ENCODE measurements at regions not wholly inside any gene's neighbourhood (a gene's known extent, or its start where the extent isn't known, plus 50 kb on each side); places are given as distances from the start of the nearest gene placed in this dataset.

DNA sequence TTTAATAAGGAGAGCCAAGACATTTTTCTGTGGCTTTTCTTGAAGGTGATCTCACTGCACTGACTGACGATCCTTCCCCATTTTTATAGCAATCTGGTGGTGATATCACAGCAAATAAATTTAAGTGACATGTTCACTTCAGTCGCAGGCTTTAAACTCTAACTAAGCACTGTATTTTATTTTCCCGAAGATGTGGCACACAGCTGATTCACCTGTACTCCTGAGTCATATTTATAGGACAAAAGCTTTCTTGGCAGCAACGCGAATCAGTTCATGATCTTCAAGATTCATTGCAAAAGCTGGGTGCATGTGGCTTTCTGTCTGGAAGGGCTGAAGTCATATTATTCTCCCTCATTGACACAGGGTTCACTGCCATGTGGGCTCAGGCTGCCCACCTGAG, 79.8 kb upstream of the TUNAR start:
- TF ChIP-seq, protein P1, sequence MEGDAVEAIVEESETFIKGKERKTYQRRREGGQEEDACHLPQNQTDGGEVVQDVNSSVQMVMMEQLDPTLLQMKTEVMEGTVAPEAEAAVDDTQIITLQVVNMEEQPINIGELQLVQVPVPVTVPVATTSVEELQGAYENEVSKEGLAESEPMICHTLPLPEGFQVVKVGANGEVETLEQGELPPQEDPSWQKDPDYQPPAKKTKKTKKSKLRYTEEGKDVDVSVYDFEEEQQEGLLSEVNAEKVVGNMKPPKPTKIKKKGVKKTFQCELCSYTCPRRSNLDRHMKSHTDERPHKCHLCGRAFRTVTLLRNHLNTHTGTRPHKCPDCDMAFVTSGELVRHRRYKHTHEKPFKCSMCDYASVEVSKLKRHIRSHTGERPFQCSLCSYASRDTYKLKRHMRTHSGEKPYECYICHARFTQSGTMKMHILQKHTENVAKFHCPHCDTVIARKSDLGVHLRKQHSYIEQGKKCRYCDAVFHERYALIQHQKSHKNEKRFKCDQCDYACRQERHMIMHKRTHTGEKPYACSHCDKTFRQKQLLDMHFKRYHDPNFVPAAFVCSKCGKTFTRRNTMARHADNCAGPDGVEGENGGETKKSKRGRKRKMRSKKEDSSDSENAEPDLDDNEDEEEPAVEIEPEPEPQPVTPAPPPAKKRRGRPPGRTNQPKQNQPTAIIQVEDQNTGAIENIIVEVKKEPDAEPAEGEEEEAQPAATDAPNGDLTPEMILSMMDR (IDR thresholded peaks at IDR 0.05) = no peak
- TF ChIP-seq, protein P2, sequence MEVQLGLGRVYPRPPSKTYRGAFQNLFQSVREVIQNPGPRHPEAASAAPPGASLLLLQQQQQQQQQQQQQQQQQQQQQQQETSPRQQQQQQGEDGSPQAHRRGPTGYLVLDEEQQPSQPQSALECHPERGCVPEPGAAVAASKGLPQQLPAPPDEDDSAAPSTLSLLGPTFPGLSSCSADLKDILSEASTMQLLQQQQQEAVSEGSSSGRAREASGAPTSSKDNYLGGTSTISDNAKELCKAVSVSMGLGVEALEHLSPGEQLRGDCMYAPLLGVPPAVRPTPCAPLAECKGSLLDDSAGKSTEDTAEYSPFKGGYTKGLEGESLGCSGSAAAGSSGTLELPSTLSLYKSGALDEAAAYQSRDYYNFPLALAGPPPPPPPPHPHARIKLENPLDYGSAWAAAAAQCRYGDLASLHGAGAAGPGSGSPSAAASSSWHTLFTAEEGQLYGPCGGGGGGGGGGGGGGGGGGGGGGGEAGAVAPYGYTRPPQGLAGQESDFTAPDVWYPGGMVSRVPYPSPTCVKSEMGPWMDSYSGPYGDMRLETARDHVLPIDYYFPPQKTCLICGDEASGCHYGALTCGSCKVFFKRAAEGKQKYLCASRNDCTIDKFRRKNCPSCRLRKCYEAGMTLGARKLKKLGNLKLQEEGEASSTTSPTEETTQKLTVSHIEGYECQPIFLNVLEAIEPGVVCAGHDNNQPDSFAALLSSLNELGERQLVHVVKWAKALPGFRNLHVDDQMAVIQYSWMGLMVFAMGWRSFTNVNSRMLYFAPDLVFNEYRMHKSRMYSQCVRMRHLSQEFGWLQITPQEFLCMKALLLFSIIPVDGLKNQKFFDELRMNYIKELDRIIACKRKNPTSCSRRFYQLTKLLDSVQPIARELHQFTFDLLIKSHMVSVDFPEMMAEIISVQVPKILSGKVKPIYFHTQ (CRISPR knock-in tag; IDR thresholded peaks at IDR 0.05) = no peak
- TF ChIP-seq, protein P3, sequence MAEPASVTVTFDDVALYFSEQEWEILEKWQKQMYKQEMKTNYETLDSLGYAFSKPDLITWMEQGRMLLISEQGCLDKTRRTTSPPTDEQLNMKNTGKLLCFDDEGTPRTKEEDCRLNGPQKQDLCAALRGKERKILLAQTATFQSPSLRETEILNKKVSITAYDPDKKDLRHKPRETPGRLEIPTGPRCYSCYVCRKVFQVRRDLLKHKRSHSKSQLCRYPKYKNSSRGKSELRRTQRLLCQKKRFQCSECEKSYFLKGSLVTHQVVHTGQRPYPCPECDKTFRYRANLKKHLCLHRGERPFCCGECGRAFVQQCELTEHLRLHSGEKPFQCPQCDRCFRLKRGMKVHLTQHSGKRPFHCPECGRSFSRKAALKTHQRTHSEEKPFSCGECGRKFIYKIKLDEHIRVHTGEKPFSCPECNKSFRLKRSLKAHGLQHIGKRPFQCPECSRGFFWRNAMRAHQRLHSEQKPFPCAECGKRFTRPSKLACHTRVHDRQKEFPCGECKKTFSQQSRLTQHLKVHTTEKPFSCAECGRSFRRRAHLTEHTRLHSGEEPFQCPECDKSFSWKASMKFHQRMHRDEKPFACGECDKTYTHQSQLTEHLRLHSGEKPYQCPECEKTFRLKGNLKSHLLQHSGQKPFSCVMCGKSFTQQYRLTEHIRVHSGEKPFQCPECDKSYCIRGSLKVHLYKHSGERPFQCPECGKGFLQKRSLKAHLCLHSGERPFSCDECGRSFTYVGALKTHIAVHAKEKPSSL (CRISPR knock-in tag; conservative IDR thresholded peaks at IDR 0.05) = no peak
- TF ChIP-seq, protein P4, sequence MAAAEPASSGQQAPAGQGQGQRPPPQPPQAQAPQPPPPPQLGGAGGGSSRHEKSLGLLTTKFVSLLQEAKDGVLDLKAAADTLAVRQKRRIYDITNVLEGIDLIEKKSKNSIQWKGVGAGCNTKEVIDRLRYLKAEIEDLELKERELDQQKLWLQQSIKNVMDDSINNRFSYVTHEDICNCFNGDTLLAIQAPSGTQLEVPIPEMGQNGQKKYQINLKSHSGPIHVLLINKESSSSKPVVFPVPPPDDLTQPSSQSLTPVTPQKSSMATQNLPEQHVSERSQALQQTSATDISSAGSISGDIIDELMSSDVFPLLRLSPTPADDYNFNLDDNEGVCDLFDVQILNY (CRISPR knock-in tag; IDR thresholded peaks at IDR 0.05) = no peak
- TF ChIP-seq FOXP1 (CRISPR knock-in tag; IDR thresholded peaks at IDR 0.05; ENCODE audit: borderline replicate concordance) (no peak), TEAD4 (CRISPR knock-in tag; IDR thresholded peaks at IDR 0.05) (no peak), RELA (CRISPR knock-in tag; IDR thresholded peaks at IDR 0.05; ENCODE audit: borderline replicate concordance) (no peak), FOXJ3 (CRISPR knock-in tag; IDR thresholded peaks at IDR 0.05; ENCODE audit: borderline replicate concordance) (no peak)
- TF ChIP-seq, protein P5, sequence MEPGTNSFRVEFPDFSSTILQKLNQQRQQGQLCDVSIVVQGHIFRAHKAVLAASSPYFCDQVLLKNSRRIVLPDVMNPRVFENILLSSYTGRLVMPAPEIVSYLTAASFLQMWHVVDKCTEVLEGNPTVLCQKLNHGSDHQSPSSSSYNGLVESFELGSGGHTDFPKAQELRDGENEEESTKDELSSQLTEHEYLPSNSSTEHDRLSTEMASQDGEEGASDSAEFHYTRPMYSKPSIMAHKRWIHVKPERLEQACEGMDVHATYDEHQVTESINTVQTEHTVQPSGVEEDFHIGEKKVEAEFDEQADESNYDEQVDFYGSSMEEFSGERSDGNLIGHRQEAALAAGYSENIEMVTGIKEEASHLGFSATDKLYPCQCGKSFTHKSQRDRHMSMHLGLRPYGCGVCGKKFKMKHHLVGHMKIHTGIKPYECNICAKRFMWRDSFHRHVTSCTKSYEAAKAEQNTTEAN (CRISPR knock-in tag; IDR thresholded peaks at IDR 0.05) = no peak

Data from WTC11 (cell line).